ENCODE measurements at regions not wholly inside any gene's neighbourhood (a gene's known extent, or its start where the extent isn't known, plus 50 kb on each side); places are given as distances from the start of the nearest gene placed in this dataset.

DNA sequence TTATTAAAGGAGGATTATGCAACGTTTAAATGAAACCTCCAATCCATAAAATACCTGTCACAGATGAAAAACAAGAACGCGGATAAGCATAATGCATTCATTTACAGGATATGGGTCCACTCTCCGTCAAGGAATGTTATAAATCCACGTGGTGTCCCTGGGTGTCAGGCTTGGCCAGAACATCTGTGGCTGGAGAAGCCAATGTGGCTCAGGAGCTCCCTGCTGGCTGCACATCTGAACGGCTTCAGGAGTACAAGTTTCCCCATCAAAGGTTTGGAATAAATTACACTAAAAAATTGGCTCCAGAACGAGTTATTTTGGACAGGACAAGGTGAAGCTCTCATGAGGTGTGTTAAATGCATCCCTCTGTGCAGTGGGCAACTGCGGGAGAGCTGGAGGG, 87.8 kb upstream of the LEF1 start:
- no peak for TF ChIP-seq POLR2A (IDR thresholded peaks at IDR 0.05; ENCODE audit: low read length)
- TF ChIP-seq GATA1 (IDR thresholded peaks at IDR 0.05; ENCODE audit: low read depth, low read length) = no peak
